Ovary (tissue), 3 donors: ENCODE measurements at regions not wholly inside any gene's neighbourhood (a gene's known extent, or its start where the extent isn't known, plus 50 kb on each side); places are given as distances from the start of the nearest gene placed in this dataset.

Experiments used
- CTCF ChIP-seq, 3 donors: fragments of 450-650 bp in 2 of 3; fragments of 200-600 bp in 1 of 3; IDR thresholded peaks; one replicate each; pipeline versions ENCODE4 v1.5.1 to v1.8.0; 2016 to 2022; ENCODE audit warnings: antibody characterized with exemption in 3 of 3, mild to moderate bottlenecking in 1 of 3
- POLR2A ChIP-seq: fragments of 450-650 bp; IDR thresholded peaks from one replicate; pipeline ENCODE4 v1.6.1; 2017; ENCODE audit warnings: antibody characterized with exemption, mild to moderate bottlenecking, moderate library complexity
- donor health status: DM: no; HTN: no; CAD: no.

- no peak for TF ChIP-seq CTCF (IDR thresholded peaks at IDR 0.05)
- no peak for TF ChIP-seq POLR2A
These were observed 429.3 kb upstream of the AZI2 start for GRCh38 chr3:28777806-28778475.
